GM19395 (cell line): ENCODE measurements at regions not wholly inside any gene's neighbourhood (a gene's known extent, or its start where the extent isn't known, plus 50 kb on each side); places are given as distances from the start of the nearest gene placed in this dataset.

Source experiments
- ATAC-seq: cut with Tn5 transposase; IDR thresholded peaks from one replicate; pipeline ENCODE4 v1.9.1; 2021; ENCODE audit warnings: mild to moderate bottlenecking, moderate library complexity; ENCODE audit not compliant: unreplicated experiment

DNA sequence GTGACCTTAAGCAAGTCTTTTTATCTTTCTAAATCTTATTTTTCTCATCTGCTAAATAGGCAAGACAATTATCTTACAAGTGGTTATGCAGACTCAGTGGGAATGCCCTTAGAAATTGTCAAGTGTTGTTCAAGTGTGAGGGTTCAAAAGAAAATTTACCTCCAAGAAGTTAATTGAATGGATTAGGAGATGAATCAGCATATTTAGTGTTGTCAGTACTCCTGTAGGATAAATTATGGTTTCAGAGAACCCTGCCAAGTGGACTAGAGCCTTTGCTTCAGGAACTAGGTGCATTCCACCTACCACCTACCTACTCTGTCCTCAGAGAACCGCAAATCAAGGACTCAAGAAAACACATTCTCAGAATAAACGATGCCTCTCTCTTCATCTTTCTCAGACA, 69.8 kb upstream of the KCTD1 start:
- no peak for ATAC-seq

DNA sequence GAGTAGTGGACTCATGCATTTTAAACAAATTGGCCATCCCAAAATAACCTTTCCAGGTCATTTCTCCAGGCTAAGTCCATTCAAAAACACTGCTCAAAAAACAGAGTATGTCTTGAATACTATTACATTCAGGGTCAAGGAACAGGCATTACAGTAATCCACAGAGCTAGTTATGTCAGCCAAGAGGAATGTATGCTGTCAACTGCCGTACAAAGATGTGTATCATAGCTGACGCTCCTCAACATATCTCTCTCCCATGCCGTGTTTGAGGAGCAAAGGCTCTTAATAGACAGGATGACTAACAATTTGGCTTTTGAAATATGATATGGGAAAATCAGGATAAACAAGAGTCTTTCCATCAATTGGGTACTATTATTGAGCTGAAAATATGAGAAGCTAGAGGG, 68.8 kb upstream of the KCTD1 start:
- no peak for ATAC-seq

DNA sequence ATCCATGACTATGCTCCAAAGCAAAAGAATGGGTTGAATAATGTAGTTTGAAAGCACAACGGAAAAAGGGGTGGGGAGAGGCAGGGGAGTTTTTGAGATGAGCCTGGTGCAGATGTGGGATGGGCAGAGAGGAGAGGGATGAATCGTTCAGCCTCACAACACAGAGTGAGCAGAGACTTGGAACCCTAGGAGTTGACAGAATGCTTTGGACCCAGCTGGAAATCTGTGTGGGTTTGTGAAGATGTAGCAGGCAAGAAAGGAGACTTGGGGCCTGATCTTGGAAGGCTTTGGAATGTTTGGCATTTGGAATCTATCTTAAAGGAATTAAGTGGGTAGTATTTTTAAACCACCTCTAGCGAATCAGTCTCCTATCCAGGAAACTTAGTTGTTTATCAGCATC, 66.0 kb upstream of the KCTD1 start:
- no peak for ATAC-seq
